DOHH2 (cell line): ENCODE measurements at regions not wholly inside any gene's neighbourhood (a gene's known extent, or its start where the extent isn't known, plus 50 kb on each side); places are given as distances from the start of the nearest gene placed in this dataset.

Experiments
- EZH2phosphoT487 ChIP-seq: fragments of 200-600 bp; sonication (generic); IDR thresholded peaks from 2 replicates; pipeline ENCODE4 v1.6.1; 2017; ENCODE audit warnings: borderline replicate concordance, mild to moderate bottlenecking, antibody characterized with exemption, low read length, moderate library complexity, mixed read lengths
- TF ChIP-seq, protein P1 (sequence below): fragments of 200-600 bp; sonication (generic); IDR thresholded peaks from one replicate; pipeline ENCODE4 v1.5.1; 2014; ENCODE audit warnings: antibody characterized with exemption, mild to moderate bottlenecking, low read depth, low read length; ENCODE audit not compliant: poor library complexity, severe bottlenecking

DNA sequence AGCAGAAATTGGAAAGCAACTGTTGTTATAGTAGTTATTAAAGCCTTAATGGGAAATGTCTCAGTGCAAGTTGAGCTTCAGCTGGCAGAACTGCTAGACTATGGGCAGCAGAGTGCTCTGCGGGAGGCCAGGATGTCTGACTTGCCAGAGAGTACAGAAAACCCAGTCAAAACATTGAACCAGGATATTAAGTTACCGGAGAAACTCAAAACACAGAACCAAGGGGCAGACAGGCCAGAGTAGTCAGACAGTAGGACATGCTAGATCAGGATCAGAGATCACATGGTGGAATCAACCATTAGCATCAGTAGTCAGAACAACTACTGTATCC lies 72.9 kb upstream of the TNIP3 start:
- TF ChIP-seq, protein P1, sequence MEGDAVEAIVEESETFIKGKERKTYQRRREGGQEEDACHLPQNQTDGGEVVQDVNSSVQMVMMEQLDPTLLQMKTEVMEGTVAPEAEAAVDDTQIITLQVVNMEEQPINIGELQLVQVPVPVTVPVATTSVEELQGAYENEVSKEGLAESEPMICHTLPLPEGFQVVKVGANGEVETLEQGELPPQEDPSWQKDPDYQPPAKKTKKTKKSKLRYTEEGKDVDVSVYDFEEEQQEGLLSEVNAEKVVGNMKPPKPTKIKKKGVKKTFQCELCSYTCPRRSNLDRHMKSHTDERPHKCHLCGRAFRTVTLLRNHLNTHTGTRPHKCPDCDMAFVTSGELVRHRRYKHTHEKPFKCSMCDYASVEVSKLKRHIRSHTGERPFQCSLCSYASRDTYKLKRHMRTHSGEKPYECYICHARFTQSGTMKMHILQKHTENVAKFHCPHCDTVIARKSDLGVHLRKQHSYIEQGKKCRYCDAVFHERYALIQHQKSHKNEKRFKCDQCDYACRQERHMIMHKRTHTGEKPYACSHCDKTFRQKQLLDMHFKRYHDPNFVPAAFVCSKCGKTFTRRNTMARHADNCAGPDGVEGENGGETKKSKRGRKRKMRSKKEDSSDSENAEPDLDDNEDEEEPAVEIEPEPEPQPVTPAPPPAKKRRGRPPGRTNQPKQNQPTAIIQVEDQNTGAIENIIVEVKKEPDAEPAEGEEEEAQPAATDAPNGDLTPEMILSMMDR = no peak
- no peak for TF ChIP-seq EZH2phosphoT487
